ENCODE measurements at regions not wholly inside any gene's neighbourhood (a gene's known extent, or its start where the extent isn't known, plus 50 kb on each side); places are given as distances from the start of the nearest gene placed in this dataset.
"Not testable (repeated sequence)": the region's sequence is repeated elsewhere in the genome, so short reads cannot be mapped to it uniquely, and the experiment has no call there.

GRCh38 chr11:96783311-96783710 lies 393.5 kb downstream of the JRKL start:
- no peak for DNase-seq

DNA sequence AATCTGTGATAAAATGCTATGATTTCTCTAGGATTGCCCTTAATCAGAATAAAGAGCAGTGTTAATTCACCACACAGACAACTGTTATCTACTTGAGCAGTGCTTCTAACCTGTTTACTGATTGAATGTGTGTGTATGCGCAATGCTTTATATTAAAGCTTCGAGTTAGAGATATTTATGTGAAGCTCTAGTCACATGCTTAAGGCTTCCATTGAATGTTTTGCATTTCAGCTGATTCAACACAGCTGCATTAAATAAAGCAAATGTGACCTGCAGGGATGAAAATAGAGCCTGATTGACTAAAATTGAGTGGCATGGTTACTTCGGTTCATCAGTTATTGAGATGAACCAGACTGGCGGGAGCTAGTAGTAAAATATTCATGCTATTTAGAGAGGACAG lies 395.3 kb downstream of the JRKL start:
- no peak for DNase-seq

DNA sequence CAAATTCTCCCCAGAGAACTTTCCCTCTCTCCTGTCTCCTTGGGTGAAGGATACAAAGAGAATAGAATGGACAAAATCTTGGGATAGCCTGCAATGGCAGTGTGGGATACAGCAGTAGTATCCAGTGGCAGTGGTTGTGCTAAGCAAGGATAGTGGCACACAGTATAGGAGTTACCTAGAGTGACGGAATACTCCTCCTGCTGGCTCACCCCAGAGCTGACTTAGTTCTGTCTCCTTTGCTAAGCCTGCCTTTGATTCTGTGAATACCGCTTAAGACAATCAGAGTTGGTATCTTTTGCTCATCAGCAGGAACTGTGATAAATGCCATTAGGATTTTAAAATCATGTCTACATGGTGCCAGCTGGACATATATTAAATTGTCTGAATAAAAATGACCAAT lies 404.3 kb downstream of the JRKL start:
- no peak for DNase-seq

- DNase-seq: no peak
Observed at GRCh38 chr11:96798445-96798844, 408.6 kb downstream of the JRKL start.

GRCh38 chr11:96815236-96815635 lies 425.4 kb downstream of the JRKL start:
- no peak for DNase-seq

- no peak for DNase-seq
Observed at GRCh38 chr11:96817482-96818399, 427.9 kb downstream of the JRKL start.

- no peak for DNase-seq
Observed at GRCh38 chr11:96827164-96827563, 437.4 kb downstream of the JRKL start.

- DNase-seq: no peak
Observed at GRCh38 chr11:96841792-96842191, 452.0 kb downstream of the JRKL start.

DNA sequence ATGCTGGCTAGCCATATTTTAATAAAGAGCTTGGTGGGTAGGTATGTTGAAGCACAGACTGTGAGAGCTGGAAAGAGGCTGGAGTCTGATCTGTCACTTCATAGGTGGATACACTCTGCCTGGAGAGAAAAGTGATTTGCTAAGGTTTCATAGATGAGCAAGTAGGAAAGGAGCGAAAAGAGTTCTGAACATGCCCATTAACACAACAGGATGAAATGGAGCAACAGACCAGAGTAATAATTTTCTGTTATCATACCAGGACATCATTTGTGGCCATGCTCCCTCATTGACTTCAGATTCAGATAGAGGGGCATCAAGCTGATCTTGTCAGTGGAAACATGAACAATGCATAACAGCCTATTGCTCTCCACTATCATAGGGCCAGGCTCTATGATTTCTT lies 452.9 kb downstream of the JRKL start:
- DNase-seq: no peak

- no peak for DNase-seq
Observed at GRCh38 chr11:96854425-96854824, 464.6 kb downstream of the JRKL start.

- DNase-seq: not testable (repeated sequence)
Observed at GRCh38 chr11:96861722-96862121, 471.9 kb downstream of the JRKL start.

DNA sequence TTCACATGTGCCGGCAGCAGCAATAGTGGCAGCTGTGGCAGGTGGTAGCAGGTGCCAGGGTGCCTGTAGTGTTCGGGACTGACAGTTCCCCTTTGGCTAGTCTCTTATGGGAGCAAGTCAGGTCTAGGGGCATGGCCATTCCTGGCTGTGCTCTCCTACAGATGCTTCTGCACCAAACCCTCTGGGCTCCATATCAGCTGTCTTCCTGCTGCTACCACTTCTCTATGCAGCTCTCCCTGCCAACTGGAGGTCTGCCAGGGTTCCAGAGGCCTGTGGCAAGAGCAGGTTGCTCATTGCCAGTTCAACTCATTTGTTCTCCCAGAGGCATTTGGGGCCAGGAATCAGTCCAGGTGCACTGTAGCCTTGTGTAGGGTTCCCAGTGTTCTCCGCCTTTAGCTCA lies 473.7 kb downstream of the JRKL start:
- no peak for DNase-seq

GRCh38 chr11:96865020-96865419 lies 475.2 kb downstream of the JRKL start:
- no peak for DNase-seq

DNA sequence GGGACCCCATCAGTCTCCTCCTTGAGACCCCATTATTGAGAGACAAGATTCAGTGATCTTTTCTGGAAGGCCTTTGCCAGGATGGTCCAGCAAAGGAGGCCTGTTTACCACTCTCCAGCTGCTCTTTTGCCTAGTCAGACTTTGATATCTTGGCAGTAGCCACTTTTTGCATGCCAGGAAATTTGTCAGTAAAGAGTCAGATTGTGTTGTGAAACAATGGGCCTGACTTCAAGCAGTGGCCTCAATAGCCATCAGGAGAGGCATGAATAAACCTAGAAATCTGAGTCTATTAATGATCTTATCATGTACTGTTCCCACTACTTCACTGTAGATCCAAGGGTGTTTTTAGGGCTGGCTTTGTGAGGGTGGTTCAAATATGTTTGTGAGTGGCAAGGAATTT lies 479.4 kb downstream of the JRKL start:
- DNase-seq: no peak

- no peak for DNase-seq
Observed at GRCh38 chr11:96875712-96876111, 485.9 kb downstream of the JRKL start.

DNA sequence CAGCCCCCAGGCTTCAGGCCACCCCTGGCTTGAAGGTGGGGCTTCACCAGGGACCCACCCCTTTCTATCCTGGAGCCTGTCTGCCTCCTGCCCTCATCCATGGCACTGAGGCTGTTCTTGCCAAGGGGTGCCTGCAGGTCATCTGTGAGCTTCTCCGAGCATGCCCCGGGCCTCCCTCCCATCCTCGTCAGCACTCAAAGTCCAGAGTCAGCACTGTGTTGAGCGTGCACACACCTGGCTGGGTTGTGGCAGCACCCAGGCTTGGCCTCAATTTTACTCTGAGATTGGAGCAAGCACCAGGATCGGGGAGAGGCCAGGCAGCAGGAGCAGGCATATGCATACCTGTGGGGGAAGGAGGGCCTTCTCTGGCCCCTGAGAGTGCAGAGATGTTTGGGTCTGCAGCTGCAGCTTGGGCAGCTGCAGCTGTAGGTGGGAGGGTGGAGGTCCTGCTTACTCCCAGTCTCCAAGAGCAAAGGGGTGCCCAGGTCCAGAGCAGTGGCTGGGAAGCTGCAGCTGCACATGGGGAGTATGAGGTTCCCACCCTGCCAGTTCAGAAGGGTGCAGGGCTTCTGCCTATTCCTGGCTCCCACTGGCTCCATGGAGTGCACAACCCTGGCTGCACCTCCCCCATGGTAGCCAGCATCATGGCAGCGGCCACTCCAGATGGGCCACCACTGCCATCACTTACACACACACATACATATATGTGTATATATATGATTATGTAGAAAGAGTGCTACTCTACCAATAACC lies 488.7 kb downstream of the JRKL start:
- DNase-seq: no peak

GRCh38 chr11:96882622-96883021 lies 492.8 kb downstream of the JRKL start:
- not testable (repeated sequence) for DNase-seq

DNA sequence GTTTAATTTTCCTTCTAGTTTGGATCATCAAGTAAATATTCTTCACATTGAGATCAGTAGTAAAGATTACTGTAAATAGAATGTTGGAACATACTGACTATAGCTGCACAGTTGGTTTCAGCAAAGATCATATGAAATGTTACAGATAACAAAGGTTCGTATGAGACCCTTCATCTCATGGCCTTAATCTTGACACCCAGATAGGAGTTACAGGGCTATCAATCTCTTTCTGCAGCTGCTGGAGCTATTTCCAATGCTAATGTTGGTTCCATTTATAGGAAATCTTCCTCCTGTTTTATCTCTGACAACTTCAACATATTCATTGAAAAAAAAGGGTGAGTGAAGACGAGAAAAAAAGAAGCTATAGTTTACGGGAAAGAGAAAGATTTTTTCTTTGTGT lies 495.6 kb downstream of the JRKL start:
- no peak for DNase-seq

DNA sequence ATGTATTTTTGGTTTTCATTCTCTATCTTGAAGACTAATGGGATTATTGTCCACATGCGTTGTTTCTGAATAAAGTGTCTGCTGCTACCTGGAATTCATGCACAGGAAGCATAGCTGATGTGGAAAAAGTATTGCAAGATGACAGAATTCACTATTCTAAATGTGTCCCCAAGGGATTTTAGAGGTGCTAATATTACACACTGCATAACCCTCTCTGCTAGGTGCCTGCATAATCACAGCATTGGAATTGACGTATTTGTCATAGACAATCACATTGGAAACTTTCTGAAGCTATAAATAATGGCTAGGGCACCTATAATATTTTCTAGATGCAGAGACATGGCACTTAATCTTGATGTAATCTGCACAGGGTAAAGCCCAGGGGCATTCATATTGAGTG lies 496.1 kb downstream of the JRKL start:
- DNase-seq: no peak

- DNase-seq: no peak
Observed at GRCh38 chr11:96893988-96894387, 504.2 kb downstream of the JRKL start.

DNA sequence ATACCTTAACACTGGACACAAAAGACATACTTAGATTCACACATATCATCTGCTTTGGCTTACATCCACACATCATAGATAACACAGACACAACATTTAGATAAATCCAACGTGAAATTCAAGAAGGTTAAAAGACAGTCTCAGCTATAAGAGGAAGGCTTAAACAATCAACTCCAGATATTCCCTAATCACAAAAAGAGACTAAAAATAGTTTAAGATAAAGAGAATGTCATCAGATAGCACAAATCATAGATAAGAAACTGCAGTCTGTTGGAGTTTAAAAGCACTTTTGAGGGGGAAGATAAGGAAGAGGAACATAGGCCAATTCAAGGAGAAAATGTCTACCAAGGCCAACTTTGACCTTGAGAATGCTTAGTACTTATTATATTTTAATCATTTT lies 504.8 kb downstream of the JRKL start:
- DNase-seq: no peak

GRCh38 chr11:96899971-96900370 lies 510.2 kb downstream of the JRKL start:
- DNase-seq: no peak

- no peak for DNase-seq
Observed at GRCh38 chr11:96905143-96905542, 515.3 kb downstream of the JRKL start.

- DNase-seq: no peak
Observed at GRCh38 chr11:96905663-96906062, 515.9 kb downstream of the JRKL start.

Measured in T-helper 2 cell (primary cell).